Fibroblast of villous mesenchyme (primary cell): ENCODE measurements at regions not wholly inside any gene's neighbourhood (a gene's known extent, or its start where the extent isn't known, plus 50 kb on each side); places are given as distances from the start of the nearest gene placed in this dataset.

ENCODE experiments used
- DNase-seq: peaks from one replicate; pipeline ENCODE4 v3.0.0-alpha.2; 2010; ENCODE audit warnings: low read depth
- H3K4me3 ChIP-seq: 2 replicates; pipeline ENCODE4 v1.5.1; 2011; ENCODE audit warnings: low read depth, mild to moderate bottlenecking, low read length
- TF ChIP-seq, protein P1 (sequence below): IDR thresholded peaks from 2 replicates; pipeline ENCODE4 v1.5.1; 2012; ENCODE audit warnings: low read depth, mild to moderate bottlenecking, low read length; ENCODE audit not compliant: insufficient read depth

- TF ChIP-seq, protein P1, sequence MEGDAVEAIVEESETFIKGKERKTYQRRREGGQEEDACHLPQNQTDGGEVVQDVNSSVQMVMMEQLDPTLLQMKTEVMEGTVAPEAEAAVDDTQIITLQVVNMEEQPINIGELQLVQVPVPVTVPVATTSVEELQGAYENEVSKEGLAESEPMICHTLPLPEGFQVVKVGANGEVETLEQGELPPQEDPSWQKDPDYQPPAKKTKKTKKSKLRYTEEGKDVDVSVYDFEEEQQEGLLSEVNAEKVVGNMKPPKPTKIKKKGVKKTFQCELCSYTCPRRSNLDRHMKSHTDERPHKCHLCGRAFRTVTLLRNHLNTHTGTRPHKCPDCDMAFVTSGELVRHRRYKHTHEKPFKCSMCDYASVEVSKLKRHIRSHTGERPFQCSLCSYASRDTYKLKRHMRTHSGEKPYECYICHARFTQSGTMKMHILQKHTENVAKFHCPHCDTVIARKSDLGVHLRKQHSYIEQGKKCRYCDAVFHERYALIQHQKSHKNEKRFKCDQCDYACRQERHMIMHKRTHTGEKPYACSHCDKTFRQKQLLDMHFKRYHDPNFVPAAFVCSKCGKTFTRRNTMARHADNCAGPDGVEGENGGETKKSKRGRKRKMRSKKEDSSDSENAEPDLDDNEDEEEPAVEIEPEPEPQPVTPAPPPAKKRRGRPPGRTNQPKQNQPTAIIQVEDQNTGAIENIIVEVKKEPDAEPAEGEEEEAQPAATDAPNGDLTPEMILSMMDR: no peak
- no peak overlapping the region for H3K4me3 ChIP-seq
- no peak for DNase-seq
These were observed 274.3 kb downstream of the MZT1 start for GRCh38 chr13:72453161-72453560.

GRCh38 chr13:72448082-72448481 lies 279.3 kb downstream of the MZT1 start:
- DNase-seq: no peak
- TF ChIP-seq, protein P1: no peak
- H3K4me3 ChIP-seq: no peak overlapping the region

GRCh38 chr13:72444999-72445398 lies 282.4 kb downstream of the MZT1 start:
- TF ChIP-seq, protein P1: no peak
- no peak overlapping the region for H3K4me3 ChIP-seq
- DNase-seq: no peak

GRCh38 chr13:72437458-72437857 lies 290.0 kb downstream of the MZT1 start:
- DNase-seq: peak; percentile 1
- TF ChIP-seq, protein P1: no peak
- H3K4me3 ChIP-seq: no peak overlapping the region

GRCh38 chr13:72435251-72435650 lies 292.2 kb downstream of the MZT1 start:
- no peak overlapping the region for H3K4me3 ChIP-seq
- DNase-seq: no peak
- TF ChIP-seq, protein P1: no peak

DNA sequence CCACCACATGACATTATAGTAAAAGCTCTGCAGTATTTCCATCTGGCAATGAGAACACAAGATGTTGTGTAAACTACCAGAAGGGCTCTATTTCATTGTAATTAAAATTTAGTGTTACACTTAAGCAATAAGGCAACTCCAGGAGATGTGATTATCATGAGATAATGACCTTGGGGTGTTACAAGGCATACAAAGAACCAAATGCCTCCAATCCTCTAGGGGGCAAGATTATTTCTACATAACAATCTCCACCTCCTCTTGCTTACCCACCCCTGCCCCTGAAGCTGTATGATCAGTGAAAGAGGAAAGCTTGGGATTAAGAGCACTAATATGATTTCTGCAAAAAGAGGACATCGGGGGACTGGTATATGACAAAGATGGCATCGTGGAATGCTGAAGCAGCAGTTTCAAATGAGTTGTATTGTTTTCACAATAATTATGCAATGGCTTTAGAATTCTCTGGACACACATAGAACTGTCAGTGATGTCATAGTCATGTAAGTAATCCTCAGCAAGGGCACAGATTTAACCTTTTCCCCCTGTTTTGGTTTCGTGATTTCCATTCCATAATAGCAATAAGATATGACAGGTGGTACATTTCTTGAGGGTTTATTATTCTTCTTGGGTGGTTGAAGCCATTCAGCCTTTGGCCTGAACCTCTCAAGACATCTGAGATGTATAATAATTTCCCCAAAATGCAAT lies 295.3 kb downstream of the MZT1 start:
- no peak for DNase-seq
- no peak overlapping the region for H3K4me3 ChIP-seq
- TF ChIP-seq, protein P1: no peak

- no peak overlapping the region for H3K4me3 ChIP-seq
- DNase-seq: no peak
- TF ChIP-seq, protein P1: no peak
These were observed 296.5 kb downstream of the MZT1 start for GRCh38 chr13:72430923-72431322.
